ENCODE measurements at regions not wholly inside any gene's neighbourhood (a gene's known extent, or its start where the extent isn't known, plus 50 kb on each side); places are given as distances from the start of the nearest gene placed in this dataset.

- POLR2A ChIA-PET (ENCODE audit: low non-redundant PET): no interaction called here
- Histone ChIP-seq H3K9me3 (ENCODE audit: low read depth, low read length, poor library complexity, severe bottlenecking) (no peaks in the 10 kb centered on the region), H3K36me3 (ENCODE audit: insufficient read depth, low read length, poor library complexity, severe bottlenecking) (no peaks in the 10 kb centered on the region), H3K4me3 (ENCODE audit: low read depth, low read length, poor library complexity, severe bottlenecking) (no peak overlapping the region), H3K27me3 (replicated peaks; ENCODE audit: insufficient read depth, low read depth, low read length, poor library complexity) (peaks cover 7% of the 10 kb centered on the region), H3K4me1 (ENCODE audit: insufficient read depth, low read length, poor library complexity, severe bottlenecking) (no peaks in the 10 kb centered on the region), H3K27ac (ENCODE audit: low read depth, low read length, poor library complexity, severe bottlenecking) (no peak overlapping the region)
- BruUV-seq (replicated peaks): no TSS peak
- intact Hi-C loops (cut with micrococcal nuclease; ENCODE audit: unreplicated experiment): no loop called here
- DNase-seq (ENCODE audit: low spot score): no peak
- TF ChIP-seq, protein P1, sequence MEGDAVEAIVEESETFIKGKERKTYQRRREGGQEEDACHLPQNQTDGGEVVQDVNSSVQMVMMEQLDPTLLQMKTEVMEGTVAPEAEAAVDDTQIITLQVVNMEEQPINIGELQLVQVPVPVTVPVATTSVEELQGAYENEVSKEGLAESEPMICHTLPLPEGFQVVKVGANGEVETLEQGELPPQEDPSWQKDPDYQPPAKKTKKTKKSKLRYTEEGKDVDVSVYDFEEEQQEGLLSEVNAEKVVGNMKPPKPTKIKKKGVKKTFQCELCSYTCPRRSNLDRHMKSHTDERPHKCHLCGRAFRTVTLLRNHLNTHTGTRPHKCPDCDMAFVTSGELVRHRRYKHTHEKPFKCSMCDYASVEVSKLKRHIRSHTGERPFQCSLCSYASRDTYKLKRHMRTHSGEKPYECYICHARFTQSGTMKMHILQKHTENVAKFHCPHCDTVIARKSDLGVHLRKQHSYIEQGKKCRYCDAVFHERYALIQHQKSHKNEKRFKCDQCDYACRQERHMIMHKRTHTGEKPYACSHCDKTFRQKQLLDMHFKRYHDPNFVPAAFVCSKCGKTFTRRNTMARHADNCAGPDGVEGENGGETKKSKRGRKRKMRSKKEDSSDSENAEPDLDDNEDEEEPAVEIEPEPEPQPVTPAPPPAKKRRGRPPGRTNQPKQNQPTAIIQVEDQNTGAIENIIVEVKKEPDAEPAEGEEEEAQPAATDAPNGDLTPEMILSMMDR (conservative IDR thresholded peaks at IDR 0.05; ENCODE audit: low read depth, low read length): no peak
- TF ChIP-seq EZH2 (IDR thresholded peaks at IDR 0.05; ENCODE audit: borderline replicate concordance, low read depth, low read length, poor library complexity, severe bottlenecking): no peak
- CTCF ChIA-PET: no interaction called here
Observed at GRCh38 chr5:169472544-169472943, 111.0 kb upstream of the SPDL1 start.

DNA sequence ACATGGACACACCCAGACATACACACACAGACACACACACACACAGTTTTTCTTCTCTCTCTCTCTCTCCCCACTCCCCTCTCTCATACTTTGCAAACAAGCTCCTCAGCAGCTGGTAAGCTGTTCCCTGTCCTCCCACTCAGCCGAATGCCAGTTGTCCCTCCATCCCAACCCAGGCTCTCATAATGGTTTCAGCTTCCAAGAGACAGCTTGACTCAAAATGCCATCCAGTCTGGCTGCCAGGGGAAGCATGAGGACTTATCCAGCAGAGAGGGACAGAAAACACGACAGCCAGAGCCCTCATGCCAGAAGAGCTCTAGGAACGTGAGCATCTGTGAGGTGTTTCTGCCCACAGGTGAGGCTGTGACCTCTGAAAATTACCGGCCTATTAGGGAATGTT lies 112.6 kb upstream of the SPDL1 start:
- no peak overlapping the region for H3K4me3 ChIP-seq (ENCODE audit: low read depth, low read length, poor library complexity, severe bottlenecking)
- H3K4me1 ChIP-seq (ENCODE audit: insufficient read depth, low read length, poor library complexity, severe bottlenecking): no peaks in the 10 kb centered on the region
- no peaks in the 10 kb centered on the region for H3K9me3 ChIP-seq (ENCODE audit: low read depth, low read length, poor library complexity, severe bottlenecking)
- no TSS peak for BruUV-seq (replicated peaks)
- intact Hi-C loops (cut with micrococcal nuclease; ENCODE audit: unreplicated experiment): no loop called here
- DNase-seq (ENCODE audit: low spot score): no peak
- no peak overlapping the region for H3K27ac ChIP-seq (ENCODE audit: low read depth, low read length, poor library complexity, severe bottlenecking)
- H3K36me3 ChIP-seq (ENCODE audit: insufficient read depth, low read length, poor library complexity, severe bottlenecking): no peaks in the 10 kb centered on the region
- H3K27me3 ChIP-seq (replicated peaks; ENCODE audit: insufficient read depth, low read depth, low read length, poor library complexity): peaks cover 13% of the 10 kb centered on the region
- TF ChIP-seq EZH2 (IDR thresholded peaks at IDR 0.05; ENCODE audit: borderline replicate concordance, low read depth, low read length, poor library complexity, severe bottlenecking): no peak
- TF ChIP-seq, protein P1 (conservative IDR thresholded peaks at IDR 0.05; ENCODE audit: low read depth, low read length): no peak
- ChIA-PET CTCF (no interaction called here), POLR2A (ENCODE audit: low non-redundant PET) (no interaction called here)

DNA sequence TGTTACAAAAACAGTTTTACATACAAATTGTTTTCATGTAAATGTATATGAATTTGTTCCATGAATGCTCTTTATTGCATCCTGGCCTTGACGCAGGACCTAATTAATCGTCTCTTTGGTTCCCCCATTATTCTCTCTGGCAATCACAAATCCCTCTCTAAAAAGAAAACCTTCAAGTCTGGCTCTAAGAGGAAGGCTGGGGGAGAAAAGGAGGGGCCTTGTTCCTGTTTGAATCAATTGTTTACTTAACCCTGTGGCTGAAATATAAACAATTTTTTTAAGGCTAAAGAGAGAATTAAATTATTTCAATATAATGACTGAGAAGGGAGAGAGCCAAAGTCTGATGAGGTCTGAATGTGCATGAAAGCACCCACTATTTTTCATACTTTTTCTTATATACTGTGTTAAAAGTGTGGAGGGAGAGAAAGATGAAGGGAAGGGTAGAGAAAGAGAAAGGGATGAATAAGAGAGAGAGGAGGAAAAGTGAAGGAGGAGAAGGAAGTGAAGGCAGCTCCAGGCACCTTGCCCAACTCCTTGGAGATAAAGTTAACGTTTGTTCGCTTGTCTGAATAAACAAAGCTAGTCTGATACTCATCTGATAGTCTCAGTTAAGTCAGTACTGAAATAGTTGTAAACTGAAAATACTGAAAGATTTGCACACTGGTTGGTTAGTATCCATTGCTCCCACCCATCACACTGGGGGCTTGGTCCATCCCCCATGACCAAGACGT lies 116.4 kb upstream of the SPDL1 start:
- intact Hi-C loops (cut with micrococcal nuclease; ENCODE audit: unreplicated experiment): no loop called here
- Histone ChIP-seq H3K4me3 (ENCODE audit: low read depth, low read length, poor library complexity, severe bottlenecking) (no peak overlapping the region), H3K27ac (ENCODE audit: low read depth, low read length, poor library complexity, severe bottlenecking) (no peak overlapping the region), H3K9me3 (ENCODE audit: low read depth, low read length, poor library complexity, severe bottlenecking) (no peaks in the 10 kb centered on the region), H3K4me1 (ENCODE audit: insufficient read depth, low read length, poor library complexity, severe bottlenecking) (no peaks in the 10 kb centered on the region), H3K27me3 (replicated peaks; ENCODE audit: insufficient read depth, low read depth, low read length, poor library complexity) (peaks cover 16% of the 10 kb centered on the region), H3K36me3 (ENCODE audit: insufficient read depth, low read length, poor library complexity, severe bottlenecking) (no peaks in the 10 kb centered on the region)
- BruUV-seq (replicated peaks): no TSS peak
- ChIA-PET CTCF (no interaction called here), POLR2A (ENCODE audit: low non-redundant PET) (no interaction called here)
- TF ChIP-seq EZH2 (IDR thresholded peaks at IDR 0.05; ENCODE audit: borderline replicate concordance, low read depth, low read length, poor library complexity, severe bottlenecking): no peak
- TF ChIP-seq, protein P1 (conservative IDR thresholded peaks at IDR 0.05; ENCODE audit: low read depth, low read length): no peak
- DNase-seq (ENCODE audit: low spot score): no peak

All from A673 (cell line).